DND-41 (cell line): ENCODE measurements at regions not wholly inside any gene's neighbourhood (a gene's known extent, or its start where the extent isn't known, plus 50 kb on each side); places are given as distances from the start of the nearest gene placed in this dataset.

ENCODE experiments used
- CTCF ChIP-seq: IDR thresholded peaks from 2 replicates; pipeline ENCODE4 v1.5.1; 2012; ENCODE audit warnings: borderline replicate concordance, low read length, moderate library complexity, mild to moderate bottlenecking; ENCODE audit not compliant: poor library complexity, severe bottlenecking; ENCODE audit errors: extremely low read depth
- EZH2 ChIP-seq: IDR thresholded peaks from 3 replicates; pipeline ENCODE4 v1.6.1; 2012; ENCODE audit warnings: borderline replicate concordance, low read depth, mild to moderate bottlenecking, moderate library complexity, low read length, inconsistent platforms; ENCODE audit not compliant: severe bottlenecking

GRCh38 chr21:16322454-16322853, 592.7 kb downstream of the USP25 start:
- TF ChIP-seq CTCF (no peak), EZH2 (no peak)
